Left cardiac atrium (tissue), 4 donors: ENCODE measurements at regions not wholly inside any gene's neighbourhood (a gene's known extent, or its start where the extent isn't known, plus 50 kb on each side); places are given as distances from the start of the nearest gene placed in this dataset.
"Not testable (repeated sequence)": the region's sequence is repeated elsewhere in the genome, so short reads cannot be mapped to it uniquely, and the experiment has no call there.

Experiments used
- ATAC-seq, 2 donors: fragments of 200-7000 bp; cut with Tn5 transposase; one replicate each; pipeline ENCODE4 v1.9.1; 2020; ENCODE audit warnings: mild to moderate bottlenecking in 2 of 2, moderate library complexity in 2 of 2
- DNase-seq: peaks from one replicate; pipeline ENCODE4 v3.0.0-alpha.2; 2020
- intact Hi-C, 2 donors: fragments of 100-400 bp; cut with DNase I; formaldehyde crosslinking; loops; one replicate each; pipeline versions ENCODE4 v1.14.1 to v1.15.1; 2022 to 2023
- donor health status: DM: no; HTN: yes; CAD: no.
- donor health status: DM: no; HTN: yes; CAD: no; lungs with severe emphysema.
- donor health status: DM: yes; HTN: yes; CAD: no.
- donor health status: Dilated cardiomyopathy.

DNA sequence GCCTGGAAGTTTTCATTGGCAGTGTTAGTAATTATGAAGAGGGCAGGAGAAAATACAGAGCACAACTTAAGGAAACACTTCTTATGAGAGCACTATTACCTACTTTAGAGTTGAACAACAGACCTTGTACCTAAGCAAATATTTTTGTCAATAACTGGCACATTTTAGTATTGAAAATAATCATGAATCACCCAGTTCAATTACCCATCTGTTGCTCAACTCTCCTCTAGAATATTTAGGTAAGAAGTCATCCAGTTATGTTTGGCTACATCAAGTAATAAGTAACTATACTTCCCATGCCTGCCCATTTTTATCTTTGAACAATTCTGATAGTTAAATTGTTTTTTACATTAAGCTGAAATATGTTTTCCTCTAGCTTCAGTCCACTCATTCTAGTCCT is 893.4 kb downstream of the DIAPH3 start:
- DNase-seq, result no peak
- intact Hi-C loops, result no loop called here
- no peak for ATAC-seq

GRCh38 chr13:59274958-59275727 is 888.6 kb downstream of the DIAPH3 start:
- ATAC-seq, result no peak
- no peak for DNase-seq
- intact Hi-C loops, result no loop called here

DNA sequence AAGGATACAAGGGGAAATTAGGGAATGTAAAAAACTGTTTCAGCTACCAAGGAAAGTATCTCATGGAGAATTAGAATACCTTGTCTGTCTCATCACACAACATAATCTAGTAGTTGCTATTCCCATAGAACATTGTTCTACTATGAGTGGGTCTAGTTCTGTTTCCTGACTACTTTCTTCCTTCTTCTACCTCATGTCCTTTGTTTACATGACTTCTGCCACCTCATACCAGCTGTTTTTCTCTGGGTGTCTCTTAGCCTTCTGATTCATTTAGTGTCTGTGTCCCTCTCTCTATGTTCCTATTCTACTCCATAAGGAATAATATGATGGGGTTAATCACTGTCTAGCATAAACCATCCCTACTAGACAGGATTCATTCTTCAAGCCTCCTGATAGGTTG is 887.3 kb downstream of the DIAPH3 start:
- ATAC-seq, result no peak
- intact Hi-C loops, result no loop called here
- DNase-seq, result no peak

- DNase-seq, result no peak
- intact Hi-C loops, result no loop called here
- ATAC-seq, result no peak
These were observed 886.6 kb downstream of the DIAPH3 start for GRCh38 chr13:59277106-59277505.

DNA sequence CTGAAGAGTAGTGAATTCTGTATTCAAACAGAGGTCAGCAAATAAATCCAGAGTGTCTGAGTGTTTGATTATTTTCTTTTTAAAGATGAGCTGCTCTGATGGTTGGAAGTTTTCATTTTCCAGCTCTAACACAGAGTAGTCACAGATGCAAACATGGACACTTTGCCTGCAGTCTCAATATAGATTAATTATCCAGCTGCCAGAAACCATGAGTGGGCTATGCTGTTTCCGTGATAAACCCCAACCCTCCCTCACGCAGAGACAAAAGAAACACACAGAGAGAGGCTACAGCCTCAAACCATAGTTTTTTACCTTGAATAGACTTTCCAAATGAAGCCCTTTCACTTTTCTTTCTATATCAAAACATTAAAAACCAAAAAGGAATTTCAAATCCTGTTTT is 884.7 kb downstream of the DIAPH3 start:
- intact Hi-C loops, result no loop called here
- no peak for ATAC-seq

DNA sequence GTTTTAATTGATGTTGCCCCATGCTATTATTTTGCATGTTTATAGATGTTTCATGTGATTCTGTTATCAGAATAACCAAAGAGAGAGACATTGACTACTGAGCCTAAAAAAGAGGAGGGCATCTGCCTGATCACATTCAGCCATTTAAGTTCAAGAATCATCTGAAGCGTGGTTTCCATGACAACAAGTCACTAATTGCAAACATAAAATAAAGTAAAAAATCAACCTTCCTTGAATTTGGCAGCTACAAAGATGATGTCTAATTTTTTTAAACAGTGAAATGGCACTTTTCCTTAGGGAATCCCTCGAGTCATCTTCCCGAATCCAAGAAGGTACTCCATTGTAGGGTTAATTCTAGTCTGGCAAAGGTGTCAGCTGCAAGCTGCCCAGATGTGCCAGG is 884.2 kb downstream of the DIAPH3 start:
- DNase-seq (no peak), ATAC-seq (no peak)
- intact Hi-C loops, result no loop called here

More for the DNA sequence above, 884.7 kb downstream of the DIAPH3 start:
- no peak for DNase-seq

GRCh38 chr13:59280297-59280696 is 883.4 kb downstream of the DIAPH3 start:
- intact Hi-C loops, result no loop called here
- ATAC-seq (no peak), DNase-seq (no peak)

GRCh38 chr13:59281453-59281852 is 882.3 kb downstream of the DIAPH3 start:
- ATAC-seq (no peak), DNase-seq (no peak)
- intact Hi-C loops, result no loop called here

GRCh38 chr13:59292240-59292639 is 871.5 kb downstream of the DIAPH3 start:
- ATAC-seq, intact Hi-C loops, DNase-seq: not testable (repeated sequence)

GRCh38 chr13:59299584-59299983 is 864.1 kb downstream of the DIAPH3 start:
- ATAC-seq (no peak), DNase-seq (no peak)
- intact Hi-C loops, result no loop called here

DNA sequence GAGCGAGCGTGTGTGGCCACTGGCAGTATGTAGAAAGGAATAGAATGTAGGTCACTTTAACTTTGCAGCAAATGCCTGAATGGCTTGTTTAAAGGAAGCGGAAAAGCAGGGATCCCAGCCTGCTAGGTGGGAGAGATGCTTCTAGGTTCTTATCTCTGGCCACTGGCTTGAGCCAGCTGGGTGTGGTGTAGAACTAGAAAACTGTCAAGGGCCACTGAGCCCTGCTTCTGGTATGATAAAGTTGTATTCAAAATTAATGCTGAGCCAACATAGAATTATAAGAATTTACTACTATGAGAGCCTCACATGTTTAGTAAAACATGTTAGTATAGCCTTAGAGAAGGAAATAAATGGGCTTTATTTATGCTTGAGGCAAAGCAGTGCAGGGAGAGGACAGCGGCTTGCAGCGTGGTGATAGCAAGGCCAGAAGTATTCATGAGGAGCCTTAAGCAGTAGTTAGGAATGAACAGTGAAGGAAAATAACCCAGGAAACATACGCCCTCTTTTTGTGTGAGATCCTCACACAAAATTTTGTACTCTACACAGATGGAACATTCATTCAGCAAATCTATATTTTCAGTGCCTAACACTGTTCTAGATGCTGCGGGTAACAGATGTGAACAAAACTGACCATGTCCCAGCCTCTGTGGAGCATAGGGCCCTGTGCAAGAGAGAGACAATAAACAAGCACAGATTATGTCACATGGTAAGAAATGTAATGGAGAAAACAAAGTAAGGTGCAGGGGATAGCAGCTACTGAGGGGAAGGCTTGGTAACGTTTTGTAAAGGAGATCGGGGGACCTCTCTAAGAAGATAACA is 863.2 kb downstream of the DIAPH3 start:
- no peak for ATAC-seq
- DNase-seq, result no peak
- intact Hi-C loops, result no loop called here

DNA sequence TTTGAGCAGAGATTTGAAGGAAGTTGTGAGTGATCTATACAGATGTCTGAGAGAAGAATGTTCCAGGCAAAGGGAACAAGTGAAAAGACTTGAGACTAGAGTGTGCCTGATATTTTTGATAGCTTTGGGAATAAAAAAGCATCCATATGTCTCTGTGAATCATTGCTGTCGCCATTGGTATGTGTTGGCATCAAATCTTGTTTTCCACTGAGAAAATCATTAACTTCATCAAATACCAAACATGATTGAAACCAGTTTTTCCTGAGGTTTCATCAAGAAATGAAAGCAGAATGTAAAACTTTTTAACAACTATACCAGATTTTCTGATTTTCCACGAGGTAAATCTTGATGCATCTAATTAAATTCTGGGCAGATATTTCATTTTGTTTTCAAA is 862.6 kb downstream of the DIAPH3 start:
- ATAC-seq (no peak), DNase-seq (no peak)
- intact Hi-C loops, result no loop called here

DNA sequence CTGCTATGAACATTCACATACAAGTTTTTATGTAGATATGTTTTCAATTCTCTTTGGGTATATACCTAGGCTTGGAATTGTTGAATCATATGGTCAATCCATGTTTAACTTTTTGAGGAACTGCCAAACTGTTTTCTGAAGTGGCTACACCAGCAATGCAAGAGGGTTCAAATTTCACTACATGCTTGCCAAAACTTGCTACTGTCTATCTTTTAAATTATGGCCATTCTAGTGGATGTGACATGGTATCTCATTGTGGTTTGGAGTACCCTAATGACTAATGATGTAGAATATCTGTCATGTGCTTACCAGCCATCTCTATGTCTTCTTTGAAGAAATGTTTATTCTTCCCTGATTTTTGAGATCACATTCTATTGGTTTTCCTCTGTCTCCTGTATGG is 860.3 kb downstream of the DIAPH3 start:
- no peak for DNase-seq
- intact Hi-C loops, result no loop called here
- ATAC-seq, result no peak

- no peak for ATAC-seq
These were observed 859.1 kb downstream of the DIAPH3 start for GRCh38 chr13:59304596-59304995.

GRCh38 chr13:59305896-59306295 is 857.8 kb downstream of the DIAPH3 start:
- DNase-seq (no peak), ATAC-seq (no peak)
- intact Hi-C loops, result no loop called here

More at GRCh38 chr13:59304596-59304995, 859.1 kb downstream of the DIAPH3 start:
- intact Hi-C loops, result no loop called here
- DNase-seq, result no peak

- DNase-seq (no peak), ATAC-seq (no peak)
- intact Hi-C loops, result loop anchor here in 1 of 2 donors (10.0 kb wide), 1 partner anchor 1688 kb away; no protein-coding TSS in a partner anchor
These were observed 851.0 kb downstream of the DIAPH3 start for GRCh38 chr13:59312776-59313175.

DNA sequence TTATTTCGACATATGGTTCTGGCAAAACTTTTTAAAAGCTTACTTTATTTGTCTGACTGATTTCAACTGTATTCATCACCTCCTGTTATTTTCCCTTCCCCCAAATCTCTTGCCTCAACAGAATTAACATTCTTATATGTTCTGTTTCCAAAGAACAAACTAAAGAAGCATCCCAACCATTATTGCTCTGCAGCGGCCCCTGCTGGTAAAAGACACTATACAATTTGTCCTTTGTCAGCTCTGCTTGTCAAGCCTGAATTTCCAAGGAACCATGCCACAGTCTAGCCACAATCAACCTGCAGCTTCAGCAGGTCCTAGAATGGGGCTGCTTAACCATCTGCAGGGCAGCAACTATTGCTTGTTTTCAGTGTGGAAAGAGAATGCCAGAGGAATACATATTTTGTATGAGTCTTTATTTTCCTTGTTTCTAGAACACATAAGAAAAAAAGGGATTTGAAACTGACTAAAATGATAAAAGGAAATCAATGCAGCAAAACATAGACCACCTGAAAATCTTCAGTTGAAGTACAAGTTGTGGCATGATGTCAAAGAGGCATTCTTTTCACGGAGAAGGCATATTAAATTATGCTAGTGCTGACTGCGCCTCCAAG is 845.3 kb downstream of the DIAPH3 start:
- ATAC-seq (peak in 1 of 2 donors; percentile 58), DNase-seq (peak; percentile 81)
- intact Hi-C loops, result loop anchor here in 1 of 2 donors (10.0 kb wide), 1 partner anchor 1694 kb away; no protein-coding TSS in a partner anchor

GRCh38 chr13:59319276-59319675 is 844.5 kb downstream of the DIAPH3 start:
- ATAC-seq (no peak), DNase-seq (no peak)
- intact Hi-C loops, result loop anchor here in 1 of 2 donors (10.0 kb wide), 1 partner anchor 1694 kb away; no protein-coding TSS in a partner anchor

DNA sequence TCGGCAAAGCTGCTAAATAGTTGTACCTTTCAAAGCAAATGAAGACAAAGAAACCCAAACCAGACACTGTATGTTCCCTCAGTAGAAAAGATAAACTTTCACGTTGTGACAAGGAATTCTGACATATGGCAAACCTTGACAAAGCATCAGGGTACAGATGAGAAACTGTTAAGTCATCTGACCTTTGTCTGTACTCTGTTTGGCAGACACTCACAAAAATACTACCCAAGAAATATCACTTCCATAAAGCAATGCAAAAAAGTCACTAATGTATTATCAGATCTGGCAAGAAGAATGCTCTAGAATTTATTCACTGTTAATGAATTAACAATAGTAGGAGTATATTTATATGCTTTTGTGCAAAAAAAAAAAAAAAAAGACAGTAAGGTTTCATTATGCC is 843.7 kb downstream of the DIAPH3 start:
- DNase-seq, result no peak
- no peak for ATAC-seq
- intact Hi-C loops, result no loop called here

DNA sequence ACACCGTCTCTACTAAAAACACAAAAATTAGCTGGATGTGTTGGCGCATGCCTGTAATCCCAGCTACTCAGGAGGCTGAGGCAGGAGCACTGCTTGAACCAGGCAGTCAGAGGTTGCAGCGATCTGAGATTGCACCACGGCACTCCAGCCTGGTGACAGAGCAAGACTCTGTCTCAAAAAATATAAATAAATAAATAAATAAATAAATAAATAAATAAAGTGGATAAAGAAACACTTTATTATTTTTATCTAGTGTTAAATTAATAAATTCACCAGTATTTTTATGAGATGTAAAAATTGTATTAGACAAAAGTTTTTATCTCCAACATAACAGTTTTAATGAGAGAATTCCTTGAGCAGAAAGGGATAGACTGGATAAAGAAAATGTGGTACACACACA is 839.3 kb downstream of the DIAPH3 start:
- intact Hi-C loops, DNase-seq, ATAC-seq: not testable (repeated sequence)
